M059J (cell line): ENCODE measurements at regions not wholly inside any gene's neighbourhood (a gene's known extent, or its start where the extent isn't known, plus 50 kb on each side); places are given as distances from the start of the nearest gene placed in this dataset.

Experiments used
- DNase-seq: peaks from one replicate; pipeline ENCODE4 v3.0.0-alpha.2; 2012; ENCODE audit warnings: low read depth

DNA sequence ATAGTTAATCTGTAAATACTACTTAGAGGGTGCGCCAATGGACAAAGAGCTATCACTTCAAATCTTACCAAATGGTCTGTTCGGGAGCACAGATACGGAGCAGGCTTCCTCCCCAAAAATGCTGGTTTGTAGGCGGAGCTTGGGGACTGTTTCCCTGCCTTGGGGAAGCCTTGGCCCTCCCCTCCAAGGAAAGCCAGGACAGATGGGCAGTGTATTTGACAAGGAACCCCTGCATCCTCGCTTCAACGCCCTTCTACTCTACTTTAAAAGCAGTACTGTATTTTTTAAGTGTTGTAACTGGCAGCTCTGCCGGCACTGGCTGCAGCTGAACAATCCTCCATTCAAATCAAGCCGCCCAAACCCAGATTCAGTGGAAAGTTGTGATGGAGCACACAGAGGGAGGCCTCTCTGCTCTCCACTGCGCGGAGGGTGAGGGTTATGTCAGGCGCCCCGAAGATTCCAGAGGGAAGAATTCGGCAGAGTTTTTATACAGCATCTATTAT is 83.1 kb upstream of the FNDC3B start:
- no peak for DNase-seq

- DNase-seq: no peak
Observed at GRCh38 chr3:171956705-171957104, 82.7 kb upstream of the FNDC3B start.

GRCh38 chr3:171959532-171960089 is 79.8 kb upstream of the FNDC3B start:
- no peak for DNase-seq

GRCh38 chr3:171960159-171960558 is 79.2 kb upstream of the FNDC3B start:
- DNase-seq: no peak

DNA sequence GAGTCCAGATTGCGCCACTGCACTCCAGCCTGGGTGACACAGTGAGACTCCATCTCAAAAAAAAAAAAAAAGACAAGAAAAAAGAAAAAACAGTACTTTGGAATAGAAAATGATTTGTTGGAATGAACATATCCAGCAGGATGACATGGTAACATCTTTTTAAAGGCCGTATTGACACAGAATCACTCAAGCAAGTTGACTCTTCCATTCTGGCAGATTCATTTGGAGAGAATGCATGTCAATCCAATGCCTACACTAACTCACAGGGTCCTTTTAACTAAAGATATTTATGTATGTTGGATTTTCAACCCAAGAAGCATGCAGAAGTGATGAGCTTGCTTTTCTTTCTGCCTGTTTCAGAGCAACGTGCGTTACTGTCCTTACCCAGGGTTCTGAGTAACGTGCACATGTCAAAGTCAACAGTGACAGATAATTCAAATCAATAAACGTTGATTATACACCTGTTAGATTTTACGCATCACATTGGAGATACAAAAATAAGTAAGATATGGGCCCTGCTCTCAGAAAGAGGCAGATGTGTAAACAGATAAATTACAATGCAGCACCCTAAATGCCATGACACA is 77.1 kb upstream of the FNDC3B start:
- no peak for DNase-seq

GRCh38 chr3:171963546-171963945 is 75.8 kb upstream of the FNDC3B start:
- no peak for DNase-seq

DNA sequence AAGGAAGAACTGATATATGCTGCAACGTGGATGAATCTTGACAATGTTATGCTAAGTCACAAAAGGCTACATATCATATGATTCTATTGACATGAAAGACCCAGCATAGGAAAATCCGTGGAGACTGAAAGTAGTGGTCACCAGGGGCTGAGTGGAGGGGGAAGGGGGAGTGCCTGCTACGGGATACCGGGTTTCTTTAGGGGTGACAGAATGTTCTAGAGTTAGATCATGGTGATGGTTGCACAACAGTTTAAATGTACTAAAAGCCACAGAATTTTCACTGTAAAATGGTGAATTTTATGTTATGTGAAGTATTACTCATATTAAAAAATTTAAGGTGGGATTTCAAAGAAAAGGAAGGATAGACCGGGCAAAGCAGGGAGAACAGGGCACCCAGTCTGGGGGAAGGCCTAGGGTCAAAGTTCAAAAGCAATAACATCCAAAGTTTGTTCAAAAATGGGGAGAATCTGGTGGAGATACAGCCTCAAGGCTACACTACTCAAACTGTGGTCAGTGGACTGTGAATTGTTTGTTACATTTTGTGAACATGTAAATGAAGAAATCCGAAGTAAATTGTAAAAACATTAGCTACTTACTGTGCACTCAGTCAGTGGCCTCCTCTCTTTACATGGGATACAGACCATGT is 74.2 kb upstream of the FNDC3B start:
- no peak for DNase-seq

GRCh38 chr3:171966533-171967136 is 72.7 kb upstream of the FNDC3B start:
- DNase-seq: no peak

GRCh38 chr3:171967137-171967783 is 72.1 kb upstream of the FNDC3B start:
- peak; percentile 90 for DNase-seq

- DNase-seq: peak; percentile 58
Observed at GRCh38 chr3:171967932-171968678, 71.3 kb upstream of the FNDC3B start.

- DNase-seq: no peak
Observed at GRCh38 chr3:171970301-171970788, 69.0 kb upstream of the FNDC3B start.

GRCh38 chr3:171971919-171972514 is 67.4 kb upstream of the FNDC3B start:
- DNase-seq: no peak

GRCh38 chr3:171972871-171973348 is 66.5 kb upstream of the FNDC3B start:
- no peak for DNase-seq

DNA sequence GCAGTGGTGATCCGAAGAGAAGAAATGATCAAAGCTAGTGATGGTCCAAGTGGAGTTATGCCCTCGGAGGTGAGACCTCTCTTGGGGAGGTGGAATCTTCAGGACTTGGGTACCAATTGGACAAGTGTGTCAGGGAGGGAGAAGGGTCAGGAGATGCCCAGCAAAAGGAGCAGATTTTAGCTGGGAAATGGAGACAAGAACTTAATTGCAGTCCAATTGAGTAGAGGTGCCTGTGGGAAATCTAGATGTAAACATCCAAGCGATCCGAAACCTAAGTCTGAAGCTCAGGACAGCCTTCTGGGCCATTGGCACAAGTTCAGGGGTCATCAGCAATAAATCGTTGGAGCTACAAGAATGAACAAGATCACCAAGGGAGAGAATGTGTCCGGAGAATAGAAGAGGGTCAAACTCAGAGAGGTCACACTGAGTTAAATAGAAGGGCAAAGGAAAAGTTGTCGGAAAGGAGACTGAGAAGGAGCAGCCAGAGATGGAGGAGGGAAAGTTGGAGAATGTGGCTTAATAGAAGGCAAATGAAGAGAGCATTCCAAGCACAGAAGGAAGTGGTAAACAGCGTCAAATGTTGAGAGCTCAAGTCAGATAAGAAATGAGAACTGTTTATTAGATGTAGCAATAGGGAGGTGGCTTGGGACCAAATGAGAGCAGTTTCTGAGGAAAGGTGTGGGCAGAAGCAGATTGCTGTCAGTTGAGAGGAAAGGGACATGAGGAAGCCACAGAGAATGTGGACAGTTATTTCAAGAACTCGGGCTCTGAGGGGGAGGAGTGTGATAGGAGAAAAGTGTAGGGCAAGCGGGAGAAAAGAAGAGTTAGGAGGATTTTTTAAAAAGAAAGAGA is 64.2 kb upstream of the FNDC3B start:
- peak; percentile 46 for DNase-seq

DNA sequence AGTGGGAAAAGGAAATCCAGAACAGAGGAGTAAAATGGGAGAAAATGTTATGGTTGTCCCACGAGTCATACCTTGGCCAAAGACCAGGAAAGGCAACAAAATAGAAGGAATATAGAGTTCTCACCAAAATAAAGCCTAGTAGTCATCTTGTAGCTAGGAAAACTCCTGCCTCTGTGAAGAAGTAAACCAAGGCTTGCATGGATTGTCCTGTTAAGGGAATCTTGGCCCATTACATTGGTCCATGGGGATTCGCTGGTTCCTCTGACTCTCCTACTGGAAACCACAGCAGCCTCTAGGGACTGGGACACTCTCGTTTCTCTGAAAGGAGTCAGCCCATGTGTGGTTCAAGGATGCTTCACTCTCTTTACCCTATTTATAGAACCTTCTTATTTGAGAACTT is 62.9 kb upstream of the FNDC3B start:
- DNase-seq: peak; percentile 70

DNA sequence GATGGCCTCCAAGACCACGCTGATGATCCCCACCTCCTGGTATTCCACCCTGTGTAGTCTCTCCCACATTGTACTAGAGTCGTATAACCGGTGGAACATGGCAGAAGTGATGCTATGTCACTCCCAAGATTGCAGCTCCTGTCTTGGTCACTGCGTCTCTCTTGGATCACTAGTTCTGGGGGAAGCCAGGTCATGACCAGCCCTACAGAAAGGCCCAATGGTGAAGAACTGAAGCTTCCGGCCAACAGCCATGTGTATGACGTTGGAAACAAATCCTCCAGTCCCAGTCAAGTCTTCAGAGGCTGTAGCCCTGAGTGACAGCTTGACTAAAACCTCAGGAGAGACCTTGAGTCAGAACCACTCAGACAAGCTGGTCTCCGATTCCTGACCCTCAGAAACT is 61.9 kb upstream of the FNDC3B start:
- DNase-seq: no peak

DNA sequence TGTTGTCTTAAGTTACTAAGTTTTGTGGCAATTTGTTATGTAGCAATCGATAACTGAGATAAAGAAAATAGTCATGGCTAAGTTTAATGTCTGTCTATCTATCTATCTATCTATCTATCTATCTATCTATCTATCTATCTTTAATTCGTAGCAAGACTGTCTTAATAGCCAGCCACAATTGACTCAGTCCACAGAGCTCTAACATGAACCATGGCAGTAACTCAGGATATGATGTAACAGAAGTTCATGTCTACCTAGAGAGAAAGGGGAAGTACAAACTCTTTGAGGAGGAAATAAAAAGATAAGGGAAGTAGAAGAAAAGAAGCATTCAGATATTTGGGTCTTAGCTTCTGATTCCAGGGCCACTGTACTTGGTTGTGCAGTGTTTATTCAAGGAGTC is 61.5 kb upstream of the FNDC3B start:
- no peak for DNase-seq

DNA sequence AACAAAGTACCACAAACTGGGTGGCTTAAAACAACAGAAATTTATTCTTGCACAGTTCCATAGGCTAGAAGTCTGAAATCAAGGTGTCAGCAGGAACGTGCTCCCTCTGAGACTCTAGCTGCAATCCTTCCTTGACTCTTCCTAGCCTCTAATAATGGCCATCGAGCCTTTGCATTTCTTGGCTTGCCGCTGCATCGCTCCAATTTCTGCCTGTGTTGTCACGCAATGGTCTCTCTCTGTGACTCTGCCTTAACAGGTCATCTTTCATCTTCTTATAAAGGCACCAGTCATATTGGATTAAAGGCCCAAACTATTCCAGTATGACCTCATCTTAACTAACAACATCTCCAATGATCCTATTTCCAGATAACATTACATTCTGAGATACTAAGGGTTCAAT is 61.0 kb upstream of the FNDC3B start:
- DNase-seq: no peak

DNA sequence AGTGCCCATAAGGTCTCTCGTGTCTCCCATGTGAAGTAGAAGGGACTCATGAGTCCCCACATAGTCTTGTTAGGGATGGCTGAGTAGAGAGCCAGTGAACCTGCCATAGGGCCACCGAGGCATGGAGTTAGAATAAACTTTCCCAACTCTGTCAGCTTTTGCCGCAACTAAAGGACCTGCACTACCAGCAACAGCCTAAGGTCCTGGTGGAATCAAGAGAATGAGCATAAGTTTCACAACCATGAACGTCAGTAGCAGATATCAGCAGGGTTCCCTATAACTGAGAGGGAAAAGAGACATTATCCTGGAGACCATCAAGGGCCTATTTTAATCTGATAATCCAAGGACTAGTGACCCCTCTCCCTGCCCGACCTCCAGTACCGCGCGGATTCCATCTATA is 60.3 kb upstream of the FNDC3B start:
- no peak for DNase-seq
